NT2/D1 (cell line): ENCODE measurements at regions not wholly inside any gene's neighbourhood (a gene's known extent, or its start where the extent isn't known, plus 50 kb on each side); places are given as distances from the start of the nearest gene placed in this dataset.

Source experiments
- SUZ12 ChIP-seq: IDR thresholded peaks from 2 replicates; pipeline ENCODE4 v1.6.1; 2011; ENCODE audit not compliant: insufficient read length, insufficient read depth; ENCODE audit errors: extremely low read depth
- YY1 ChIP-seq: IDR thresholded peaks from 2 replicates; pipeline ENCODE4 v1.6.1; 2011; ENCODE audit not compliant: insufficient read length, insufficient read depth
- ZNF274 ChIP-seq: IDR thresholded peaks from 2 replicates; pipeline ENCODE4 v1.6.1; 2011; ENCODE audit warnings: mild to moderate bottlenecking, low read depth, low read length

DNA sequence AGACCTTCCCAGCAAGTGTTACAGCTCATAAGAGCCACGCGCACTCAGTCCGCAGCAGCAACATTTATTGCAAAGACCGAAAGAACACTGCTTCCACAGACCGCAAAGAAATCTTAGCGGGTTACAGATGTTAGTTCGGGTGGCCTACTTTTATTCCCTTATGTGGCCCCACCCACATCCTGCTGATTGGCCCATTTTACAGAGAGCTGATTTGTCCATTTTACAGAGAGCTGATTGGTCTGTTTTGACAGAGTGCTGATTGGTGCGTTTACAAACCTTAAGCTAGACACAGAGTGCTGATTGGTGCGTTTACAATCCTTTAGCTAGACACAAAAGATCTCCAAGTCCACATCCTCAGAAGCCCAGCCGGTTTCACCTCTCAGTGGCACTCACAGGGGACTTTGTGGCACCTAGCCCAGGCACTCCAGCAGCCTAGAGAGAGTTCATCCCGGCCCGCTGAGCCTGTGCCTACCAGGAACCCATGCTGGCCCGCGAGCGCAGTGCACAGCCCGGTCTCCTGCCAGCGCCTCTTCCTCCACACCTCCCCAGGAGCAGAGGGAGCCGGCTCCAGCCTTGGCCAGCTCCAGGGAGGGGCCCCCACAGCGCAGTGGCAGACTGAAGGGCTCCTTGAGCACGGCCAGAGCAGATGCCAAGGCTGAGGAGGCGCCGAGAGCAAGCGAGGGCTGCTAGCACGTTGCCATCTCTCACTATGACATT lies 244.3 kb upstream of the TSHZ2 start:
- TF ChIP-seq ZNF274 = no peak
- no peak for TF ChIP-seq YY1
- no peak for TF ChIP-seq SUZ12
